Activated T-helper 1 cell treated with Interleukin-2 at 50 U/mL for 16 hours (primary cell): ENCODE measurements at regions not wholly inside any gene's neighbourhood (a gene's known extent, or its start where the extent isn't known, plus 50 kb on each side); places are given as distances from the start of the nearest gene placed in this dataset.

Experiments
- DNase-seq: peaks from one replicate; pipeline ENCODE4 v3.0.0-alpha.2; 2020; ENCODE audit warnings: low read depth

GRCh38 chr5:54676481-54677340, 159.2 kb downstream of the SNX18 start:
- DNase-seq: no peak

DNA sequence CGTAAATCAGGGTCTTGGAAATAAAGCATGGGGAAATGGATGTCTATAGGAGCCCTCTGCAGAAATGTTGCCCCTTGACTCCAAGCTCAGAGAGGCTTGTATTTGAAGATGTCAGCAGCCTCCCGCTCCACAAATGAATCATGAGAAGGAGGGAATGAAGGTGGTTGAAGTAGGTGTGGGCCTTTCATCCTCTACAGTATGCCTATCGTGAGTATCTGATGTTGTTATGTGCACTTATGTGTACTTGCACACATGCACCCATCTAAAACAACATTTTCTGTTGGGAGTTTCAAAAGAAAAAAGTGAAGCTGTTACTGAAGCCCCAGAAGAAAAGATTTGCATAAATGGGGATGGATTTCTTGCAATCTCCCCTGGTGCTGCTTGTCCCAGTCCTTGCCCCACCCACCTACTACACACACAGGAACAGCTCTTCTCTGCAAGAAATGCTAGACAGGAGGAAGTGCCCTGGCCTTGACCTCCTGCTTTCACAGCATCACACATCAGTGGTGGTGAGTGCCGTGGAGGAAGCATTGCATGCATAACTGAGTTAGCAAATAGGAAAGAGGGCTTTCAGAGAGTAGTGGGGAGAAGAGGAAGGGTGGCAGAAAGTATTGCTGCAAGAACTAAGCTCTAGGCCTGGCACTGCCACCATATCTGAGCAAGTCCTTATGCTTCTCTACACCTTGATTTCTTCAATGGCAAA, 156.1 kb downstream of the SNX18 start:
- DNase-seq: peak; percentile 16

DNA sequence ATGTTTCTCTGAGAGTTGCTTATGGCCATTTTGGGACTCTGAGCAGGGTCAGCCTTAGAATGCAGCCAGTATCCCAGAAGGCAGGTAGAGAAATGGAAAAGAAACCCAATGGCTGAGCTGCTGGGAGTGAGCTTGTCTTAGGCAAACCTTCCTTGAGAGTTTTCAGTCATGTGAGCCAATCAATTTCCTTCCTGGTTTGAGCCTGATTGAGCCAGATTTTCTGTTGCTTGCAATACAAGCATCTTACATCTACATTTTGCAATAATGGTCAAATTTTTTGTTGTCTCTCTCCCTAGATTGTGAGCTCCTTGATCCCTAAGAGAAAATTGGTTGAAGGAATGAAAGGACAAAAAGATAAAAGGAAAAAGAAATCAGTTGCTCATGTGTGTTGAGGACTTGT, 155.3 kb downstream of the SNX18 start:
- DNase-seq: no peak

DNA sequence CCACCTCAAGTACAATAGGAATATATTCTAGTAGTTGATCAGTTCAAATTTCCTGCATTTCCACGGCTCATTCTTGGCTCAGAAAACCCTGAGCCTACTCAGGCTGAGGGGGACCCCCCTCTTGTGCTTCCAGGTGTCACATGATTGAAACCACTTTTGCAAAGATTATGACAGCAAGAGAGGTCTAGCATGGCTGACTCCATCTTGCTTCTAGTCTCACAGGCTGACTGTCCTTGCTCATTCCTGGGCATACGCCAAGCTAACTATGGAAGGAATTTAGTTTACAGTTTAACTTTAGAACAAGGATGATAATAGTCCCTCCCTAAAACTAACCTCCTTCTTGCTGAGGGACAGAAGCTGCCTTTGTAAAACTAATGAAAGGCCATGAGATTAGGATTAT, 154.1 kb downstream of the SNX18 start:
- no peak for DNase-seq

- DNase-seq: no peak
These were observed 153.6 kb downstream of the SNX18 start for GRCh38 chr5:54671111-54671531.

- DNase-seq: no peak
These were observed 152.7 kb downstream of the SNX18 start for GRCh38 chr5:54670281-54670680.

GRCh38 chr5:54669845-54670244, 152.3 kb downstream of the SNX18 start:
- no peak for DNase-seq

- no peak for DNase-seq
These were observed 151.7 kb downstream of the SNX18 start for GRCh38 chr5:54669285-54669684.

DNA sequence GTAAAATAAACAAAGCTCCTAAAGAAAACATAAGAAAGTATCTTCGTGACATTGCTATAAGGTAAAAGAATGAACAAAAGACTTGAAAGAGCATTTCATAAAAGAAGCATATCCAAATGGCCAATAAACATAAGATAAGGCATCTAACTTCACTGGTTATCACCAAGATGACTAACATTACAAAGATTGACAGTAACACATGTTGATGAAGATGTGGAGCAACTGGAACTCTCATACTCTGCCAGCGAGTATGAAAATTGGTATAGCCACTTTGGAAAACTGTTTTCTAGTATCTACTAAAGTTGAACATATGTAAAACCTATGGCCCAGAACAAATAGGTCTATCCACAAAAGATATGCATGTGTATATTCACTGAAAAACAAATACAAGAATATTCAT, 150.5 kb downstream of the SNX18 start:
- DNase-seq: no peak

DNA sequence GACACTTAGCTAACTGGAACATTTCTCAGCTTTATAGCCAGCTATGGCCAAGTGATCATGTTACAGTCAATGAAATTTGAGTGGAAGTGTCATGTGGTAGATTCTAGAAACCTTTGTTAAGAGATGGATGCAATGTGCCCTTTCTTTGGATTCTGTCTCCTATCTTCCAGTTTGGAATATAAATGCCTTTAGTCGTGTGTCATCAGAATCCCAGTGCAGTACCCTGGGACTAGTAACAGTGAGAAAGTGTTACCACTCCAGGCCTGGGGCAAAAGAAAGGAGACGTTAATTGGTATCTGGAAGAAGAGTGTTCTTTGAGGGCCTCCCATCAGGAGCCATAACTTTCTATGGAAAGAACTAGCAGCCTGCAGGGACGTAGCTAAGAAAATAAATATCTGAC, 149.6 kb downstream of the SNX18 start:
- no peak for DNase-seq

DNA sequence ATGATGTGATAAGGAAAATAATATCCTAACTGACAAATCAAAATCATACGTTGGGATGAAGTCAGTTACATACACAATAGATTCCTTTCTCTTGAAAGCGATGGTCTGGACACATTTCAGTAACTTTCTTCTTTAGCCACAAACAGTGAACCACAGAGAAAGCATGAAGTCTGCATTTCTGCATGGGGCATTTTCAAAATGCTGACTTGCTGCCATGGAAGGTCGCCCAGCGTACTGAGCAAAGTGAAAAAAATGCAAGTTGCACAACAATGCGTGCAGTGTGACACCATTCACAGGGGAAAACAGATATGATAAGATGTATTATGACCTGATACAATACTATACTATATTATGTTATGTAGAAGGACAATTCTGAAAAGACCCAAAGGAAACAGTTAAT, 146.3 kb downstream of the SNX18 start:
- no peak for DNase-seq

DNA sequence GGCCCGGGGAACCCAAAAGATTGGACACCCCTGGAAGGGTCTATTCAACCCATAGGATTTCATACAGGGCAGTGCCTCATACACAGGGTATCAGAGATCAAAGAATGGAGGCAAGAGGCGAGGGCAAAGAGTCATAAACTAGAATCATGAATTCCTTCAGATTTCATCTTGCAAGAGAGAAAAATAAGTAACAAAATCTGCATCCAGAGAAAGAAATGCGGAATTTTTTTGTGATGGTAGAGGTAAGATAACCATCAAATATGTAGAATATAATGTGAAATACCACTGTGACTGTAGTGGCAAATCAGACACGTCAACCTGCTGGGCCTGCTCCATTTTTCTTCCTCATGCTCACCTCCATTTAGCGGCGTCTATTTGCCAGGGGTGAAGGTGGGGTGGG, 143.6 kb downstream of the SNX18 start:
- no peak for DNase-seq

DNA sequence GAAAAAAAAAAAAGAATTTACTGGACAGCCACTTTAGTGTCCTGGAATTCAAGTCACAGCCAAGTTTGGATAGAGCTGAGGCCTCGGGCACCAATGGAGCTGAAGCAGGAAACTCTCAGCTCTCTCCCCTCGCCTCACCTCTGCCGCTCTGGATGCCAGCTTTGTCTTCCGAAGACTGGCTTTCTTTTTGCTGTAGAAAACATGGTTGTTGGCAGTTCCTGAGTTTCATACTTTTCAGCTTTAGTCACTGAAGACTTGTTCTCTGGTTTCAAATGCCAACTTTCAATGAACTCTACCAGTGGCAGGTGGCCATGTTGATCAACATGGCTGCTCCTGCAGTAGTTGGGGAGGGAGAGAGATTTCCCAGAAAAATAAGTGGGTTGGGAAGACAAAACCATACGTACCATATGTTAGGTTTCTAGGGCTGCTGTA, 142.2 kb downstream of the SNX18 start:
- DNase-seq: no peak

DNA sequence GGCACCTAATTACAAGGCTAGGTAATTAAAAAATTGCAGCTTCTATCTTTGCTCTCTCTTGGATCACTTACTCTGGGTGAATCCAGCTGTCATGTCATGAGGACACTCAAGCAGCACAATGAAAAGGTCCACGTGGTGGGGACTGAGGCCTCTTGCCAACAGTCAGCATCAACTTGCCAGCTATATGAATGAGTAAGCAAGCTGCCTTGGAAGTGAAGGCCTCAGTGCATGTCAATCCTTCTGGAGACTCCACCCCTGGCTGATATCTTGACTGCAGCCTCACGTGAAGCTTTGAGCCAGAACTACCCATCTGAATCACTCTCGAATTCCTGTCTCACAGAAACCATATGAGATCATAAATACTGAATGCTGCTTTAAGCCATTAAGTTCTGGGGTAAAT, 140.5 kb downstream of the SNX18 start:
- no peak for DNase-seq

- DNase-seq: no peak
These were observed 138.7 kb downstream of the SNX18 start for GRCh38 chr5:54656261-54656728.

DNA sequence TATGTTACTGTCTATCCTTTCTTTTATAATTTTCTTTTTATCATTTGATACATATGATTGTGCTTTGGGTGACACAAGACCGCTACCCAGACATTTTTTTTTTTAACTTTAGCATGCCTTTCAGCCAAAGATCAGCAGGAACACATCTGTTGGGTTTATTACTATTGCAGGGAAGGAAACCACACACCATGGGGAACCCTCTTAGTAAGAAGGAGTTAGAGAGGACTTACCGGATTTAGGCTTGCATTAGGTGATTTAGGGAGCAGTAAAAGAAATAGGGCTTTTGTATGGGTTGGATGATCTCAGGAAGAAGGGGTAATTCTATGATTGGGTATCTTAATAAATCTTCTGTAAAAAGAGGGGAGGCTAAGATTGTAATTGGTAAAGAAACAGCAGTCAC, 138.2 kb downstream of the SNX18 start:
- DNase-seq: no peak

GRCh38 chr5:54655266-54655665, 137.7 kb downstream of the SNX18 start:
- no peak for DNase-seq

- no peak for DNase-seq
These were observed 136.5 kb downstream of the SNX18 start for GRCh38 chr5:54653956-54654614.

DNA sequence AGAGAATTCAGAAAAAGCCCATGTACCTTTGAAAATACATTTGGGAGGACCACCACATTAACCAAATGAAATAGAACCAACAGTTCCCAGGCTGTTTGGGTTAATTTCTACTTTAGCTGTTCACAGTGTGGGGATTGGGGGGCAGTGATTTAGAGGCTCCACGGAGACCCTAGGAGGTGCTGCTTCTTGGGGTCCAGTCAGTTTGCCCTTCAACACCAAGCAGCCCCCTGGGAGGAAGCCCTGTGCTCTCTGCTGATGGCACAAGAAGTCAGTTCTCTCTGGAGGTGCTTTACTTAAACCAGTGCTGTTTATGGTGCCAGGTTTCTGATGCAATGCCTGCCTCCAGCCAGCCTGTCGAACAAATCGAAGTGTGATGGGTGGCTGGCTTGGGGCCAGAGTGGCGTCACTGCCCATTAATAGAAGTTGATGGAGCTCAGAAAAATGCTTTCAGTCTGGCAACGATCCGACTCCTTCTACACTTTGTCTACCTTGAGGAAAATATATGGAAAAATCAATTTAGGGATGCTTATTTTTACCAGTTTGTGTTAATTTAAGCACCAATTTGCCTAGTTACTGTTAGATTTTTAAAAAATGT, 134.0 kb downstream of the SNX18 start:
- no peak for DNase-seq

GRCh38 chr5:54649041-54649504, 131.5 kb downstream of the SNX18 start:
- no peak for DNase-seq

DNA sequence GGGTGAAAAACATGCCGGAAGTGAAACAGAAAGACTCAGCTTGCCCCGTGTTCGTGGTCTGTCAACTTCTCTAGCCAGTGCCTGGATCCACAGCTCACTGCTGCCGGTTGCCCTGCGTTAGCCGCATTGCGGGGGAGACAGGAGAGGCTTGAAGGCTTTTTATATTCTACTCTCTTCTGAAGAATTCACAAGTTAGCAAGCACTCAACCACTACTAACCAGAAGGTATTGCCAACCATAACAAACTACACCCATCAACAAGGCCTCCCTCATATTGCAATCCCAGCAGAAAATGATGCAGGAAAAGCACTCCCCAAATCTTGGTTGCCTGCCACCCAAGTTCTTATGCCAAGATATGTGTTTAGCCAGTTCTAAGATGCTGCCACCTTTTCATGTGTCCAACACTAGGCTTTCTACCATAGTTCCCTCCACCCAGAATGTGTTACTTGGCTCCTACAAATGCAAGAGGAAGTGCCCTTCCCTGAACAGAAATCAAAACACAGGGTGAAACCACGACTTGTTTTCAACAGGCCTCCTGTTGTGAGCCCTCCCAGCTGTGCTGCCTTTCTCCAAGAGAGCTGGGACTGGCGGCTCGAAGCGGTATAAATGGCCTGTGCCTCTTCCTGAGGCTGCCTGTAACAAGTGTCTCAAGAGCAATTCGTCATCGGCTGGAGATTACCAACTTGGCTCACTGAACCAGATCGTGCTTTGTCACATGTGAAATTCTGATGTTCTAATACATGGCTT, 129.0 kb downstream of the SNX18 start:
- DNase-seq: peak; percentile 42
